IMR-90 (cell line): ENCODE measurements at regions not wholly inside any gene's neighbourhood (a gene's known extent, or its start where the extent isn't known, plus 50 kb on each side); places are given as distances from the start of the nearest gene placed in this dataset.

Source experiments
- ATAC-seq: fragments of 200-7000 bp; cut with Tn5 transposase; 2 replicates; pipeline ENCODE4 v1.9.1; 2020; ENCODE audit warnings: low read depth, mild to moderate bottlenecking, moderate library complexity
- BruUV-seq: library from RNA; stranded (reverse); fragments of 400-500 nt; replicated peaks from 2 replicates; lab custom pipeline; 2021; lab: Mats Ljungman, UMichigan
- CTCF ChIA-PET: fragments of 300-600 bp; formaldehyde crosslinking; extraction: SDS; loops from one replicate; lab custom pipeline; 2021; ENCODE audit warnings: antibody characterized with exemption; lab: Yijun Ruan, JAX
- POLR2A ChIA-PET: fragments of 300-600 bp; sonication (Branson Sonifier 250); formaldehyde crosslinking; loops from one replicate; lab custom pipeline; 2022; ENCODE audit warnings: antibody characterized with exemption; ENCODE audit not compliant: unreplicated experiment; lab: Charles Lee
- DNase-seq: peaks from one replicate; pipeline ENCODE4 v3.0.0; 2013
- H2AFZ ChIP-seq: replicated peaks from 2 replicates; pipeline ENCODE3; 2013; ENCODE audit warnings: low read length, mild to moderate bottlenecking; ENCODE audit not compliant: poor library complexity
- H2AK5ac ChIP-seq: 2 replicates; pipeline ENCODE4 v1.6.1; 2013; ENCODE audit warnings: low read depth, low read length, inconsistent platforms
- H2AK9ac ChIP-seq: replicated peaks from 2 replicates; pipeline ENCODE3; 2013; ENCODE audit warnings: mild to moderate bottlenecking, low read depth, low read length, moderate library complexity; ENCODE audit not compliant: poor library complexity
- H2BK120ac ChIP-seq: 2 replicates; pipeline ENCODE4 v1.6.1; 2013; ENCODE audit warnings: low read depth, low read length, inconsistent platforms
- H2BK15ac ChIP-seq: 3 replicates; pipeline ENCODE4 v1.6.1; 2013; ENCODE audit warnings: low read depth, low read length, inconsistent platforms
- H2BK20ac ChIP-seq: 2 replicates; pipeline ENCODE4 v1.6.1; 2013; ENCODE audit warnings: low read depth, mild to moderate bottlenecking, inconsistent platforms, low read length, moderate library complexity
- H2BK5ac ChIP-seq: 2 replicates; pipeline ENCODE4 v1.6.1; 2013; ENCODE audit warnings: mild to moderate bottlenecking, low read depth, low read length, inconsistent platforms; ENCODE audit not compliant: poor library complexity, severe bottlenecking
- H3K14ac ChIP-seq: replicated peaks from 2 replicates; pipeline ENCODE4 v1.6.1; 2013; ENCODE audit warnings: low read depth, low read length, inconsistent platforms
- H3K18ac ChIP-seq: 2 replicates; pipeline ENCODE4 v1.6.1; 2013; ENCODE audit warnings: low read depth, low read length, control low read depth
- H3K23ac ChIP-seq: 2 replicates; pipeline ENCODE4 v1.6.1; 2013; ENCODE audit warnings: low read depth, low read length, inconsistent platforms
- H3K27ac ChIP-seq: 2 replicates; pipeline ENCODE4 v1.5.1; 2013; ENCODE audit warnings: mild to moderate bottlenecking, control low read depth, low read length; ENCODE audit not compliant: insufficient read depth
- H3K27me3 ChIP-seq: 2 replicates; pipeline ENCODE4 v1.6.1; 2013; ENCODE audit warnings: low read length; ENCODE audit not compliant: control insufficient read depth, insufficient read depth
- H3K36me3 ChIP-seq: 2 replicates; pipeline ENCODE4 v1.6.1; 2013; ENCODE audit warnings: low read length, mixed read lengths; ENCODE audit not compliant: control insufficient read depth, insufficient read depth
- H3K4ac ChIP-seq: 2 replicates; pipeline ENCODE4 v1.6.1; 2013; ENCODE audit warnings: low read depth, low read length, inconsistent platforms
- H3K4me1 ChIP-seq: 2 replicates; pipeline ENCODE4 v1.6.1; 2013; ENCODE audit warnings: low read length, mixed read lengths; ENCODE audit not compliant: control insufficient read depth, insufficient read depth
- H3K4me2 ChIP-seq: 2 replicates; pipeline ENCODE4 v1.6.1; 2013; ENCODE audit warnings: low read depth, mild to moderate bottlenecking, control low read depth, low read length, moderate library complexity
- H3K4me3 ChIP-seq: 2 replicates; pipeline ENCODE4 v1.5.1; 2013; ENCODE audit warnings: low read depth, mild to moderate bottlenecking, control low read depth, low read length, moderate library complexity; ENCODE audit not compliant: insufficient read depth
- H3K56ac ChIP-seq: 2 replicates; pipeline ENCODE4 v1.6.1; 2013; ENCODE audit warnings: low read length, inconsistent platforms; ENCODE audit not compliant: insufficient read depth; ENCODE audit errors: extremely low read depth
- H3K79me1 ChIP-seq, 2 experiments: 2 replicates each; pipeline ENCODE4 v1.6.1; 2013; ENCODE audit warnings: low read length in 2 of 2, inconsistent platforms in 1 of 2, low read depth in 1 of 2
- H3K9ac ChIP-seq: 2 replicates; pipeline ENCODE4 v1.6.1; 2013; ENCODE audit warnings: low read depth, low read length, control low read depth
- H3K9me1 ChIP-seq: 2 replicates; pipeline ENCODE4 v1.6.1; 2013; ENCODE audit warnings: low read length, inconsistent platforms; ENCODE audit not compliant: insufficient read depth
- H3K9me3 ChIP-seq: 2 replicates; pipeline ENCODE4 v1.6.1; 2013; ENCODE audit warnings: low read length; ENCODE audit not compliant: control insufficient read depth, insufficient read depth
- H4K20me1 ChIP-seq: 2 replicates; pipeline ENCODE4 v1.6.1; 2013; ENCODE audit warnings: low read length, inconsistent platforms; ENCODE audit not compliant: insufficient read depth
- H4K5ac ChIP-seq: 2 replicates; pipeline ENCODE4 v1.6.1; 2013; ENCODE audit warnings: mild to moderate bottlenecking, low read depth, low read length, control low read depth
- H4K8ac ChIP-seq, 2 experiments: 2 replicates each; pipeline ENCODE4 v1.6.1; 2013; ENCODE audit warnings: low read depth in 2 of 2, low read length in 2 of 2, control low read depth in 1 of 2, inconsistent platforms in 1 of 2
- H4K91ac ChIP-seq: 2 replicates; pipeline ENCODE4 v1.6.1; 2013; ENCODE audit warnings: low read depth, low read length, inconsistent platforms; ENCODE audit not compliant: insufficient read depth
- BHLHE40 ChIP-seq: fragments of 150-350 bp; IDR thresholded peaks from 2 replicates; pipeline ENCODE4 v1.6.1; 2016; ENCODE audit warnings: mild to moderate bottlenecking, low read depth, low read length
- CEBPB ChIP-seq: IDR thresholded peaks from 2 replicates; pipeline ENCODE4 v1.6.1; 2012; ENCODE audit warnings: low read depth, low read length, improper control_type of control experiment
- CHD1 ChIP-seq: IDR thresholded peaks from 2 replicates; pipeline ENCODE4 v1.6.1; 2012; ENCODE audit warnings: low read depth, low read length, improper control_type of control experiment
- ELK1 ChIP-seq: fragments of 150-350 bp; IDR thresholded peaks from 2 replicates; pipeline ENCODE4 v1.6.1; 2016; ENCODE audit warnings: low read depth, mild to moderate bottlenecking, low read length, moderate library complexity, borderline replicate concordance
- FOS ChIP-seq: fragments of 150-350 bp; IDR thresholded peaks from 2 replicates; pipeline ENCODE4 v1.6.1; 2016; ENCODE audit warnings: low read depth, low read length
- MAFK ChIP-seq: IDR thresholded peaks from 2 replicates; pipeline ENCODE4 v1.6.1; 2012; ENCODE audit warnings: low read depth, low read length, improper control_type of control experiment
- MAZ ChIP-seq: IDR thresholded peaks from 2 replicates; pipeline ENCODE4 v1.6.1; 2012; ENCODE audit warnings: low read depth, mild to moderate bottlenecking, low read length, improper control_type of control experiment, moderate library complexity, borderline replicate concordance
- MXI1 ChIP-seq: IDR thresholded peaks from 2 replicates; pipeline ENCODE4 v1.6.1; 2012; ENCODE audit warnings: low read depth, mild to moderate bottlenecking, low read length, moderate library complexity, borderline replicate concordance
- NFE2L2 ChIP-seq: fragments of 150-350 bp; IDR thresholded peaks from 2 replicates; pipeline ENCODE4 v1.6.1; 2016; ENCODE audit warnings: low read depth, mild to moderate bottlenecking, low read length
- POLR2A ChIP-seq: IDR thresholded peaks from 2 replicates; pipeline ENCODE4 v1.6.1; 2012; ENCODE audit warnings: mild to moderate bottlenecking, low read depth, low read length
- RAD21 ChIP-seq: IDR thresholded peaks from 2 replicates; pipeline ENCODE4 v1.6.1; 2012; ENCODE audit warnings: low read length, improper control_type of control experiment
- RCOR1 ChIP-seq: IDR thresholded peaks from 2 replicates; pipeline ENCODE4 v1.6.1; 2012; ENCODE audit warnings: mild to moderate bottlenecking, low read length, improper control_type of control experiment; ENCODE audit not compliant: insufficient replicate concordance
- SMC3 ChIP-seq: fragments of 150-350 bp; IDR thresholded peaks from 2 replicates; pipeline ENCODE4 v1.6.1; 2016; ENCODE audit warnings: low read depth, mild to moderate bottlenecking, antibody characterized with exemption, low read length, moderate library complexity
- USF2 ChIP-seq: fragments of 150-350 bp; IDR thresholded peaks from 2 replicates; pipeline ENCODE4 v1.6.1; 2017; ENCODE audit warnings: mild to moderate bottlenecking, antibody characterized with exemption, low read length, low read depth
- WGBS, 2 experiments: methylation state at CpG; one replicate each; pipeline versions ENCODE4 v1.1.5 to v1.1.7; 2013; ENCODE audit warnings: missing lambda C conversion rate in 2 of 2; ENCODE audit not compliant: insufficient read length in 1 of 2; ENCODE audit errors: extremely low coverage in 2 of 2; 5-methylcytosine and 5-hydroxymethylcytosine counted together
- dilution Hi-C: fragments of 300-500 bp; cut with HindIII; formaldehyde crosslinking; loops from one replicate; pipeline ENCODE4 v1.14.3; 2018; ENCODE audit warnings: low sequenced_read_pairs; ENCODE audit not compliant: unreplicated experiment
- in situ Hi-C: fragments of 300-500 bp; cut with MboI; formaldehyde crosslinking; loops from 3 replicates; pipeline ENCODE4 v1.14.3; 2019; ENCODE audit warnings: low sequenced_read_pairs, inconsistent platforms, mixed read lengths
- intact Hi-C: fragments of 100-400 bp; cut with micrococcal nuclease; formaldehyde crosslinking; loops from 2 replicates; pipeline ENCODE4 v1.10.0; 2022
- TF ChIP-seq, protein P1 (sequence below): conservative IDR thresholded peaks from 2 replicates; pipeline ENCODE4 v1.5.1; 2012; ENCODE audit warnings: mild to moderate bottlenecking, low read depth, low read length, improper control_type of control experiment

DNA sequence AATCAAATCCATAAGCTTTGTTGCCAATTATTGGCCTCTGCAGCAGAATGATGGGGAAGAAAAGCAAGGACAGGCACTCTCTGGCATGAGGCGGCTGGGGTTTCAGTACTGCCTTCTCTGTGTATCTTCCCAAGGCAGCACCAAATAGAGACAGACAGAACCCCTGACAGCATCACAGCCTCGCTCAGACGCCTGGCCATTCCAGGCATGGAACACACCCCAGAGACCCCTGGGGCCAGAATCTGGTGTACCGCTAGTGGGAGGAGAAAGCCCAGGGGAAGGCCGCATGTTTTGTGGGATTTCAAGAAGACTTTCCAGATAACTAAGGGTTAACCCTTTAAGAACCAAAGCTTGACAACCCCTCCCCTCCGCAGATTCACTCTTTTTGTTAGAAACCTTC lies 282.1 kb downstream of the EN1 start:
- no peaks in the 10 kb centered on the region for H3K9me1 ChIP-seq
- DNase-seq (no peak), ATAC-seq (no peak)
- no peaks in the 10 kb centered on the region; the same call in 1 of the 2 replicates for H3K27me3 ChIP-seq
- no peak overlapping the region for H4K5ac ChIP-seq
- H3K36me3 ChIP-seq, result no peaks in the 10 kb centered on the region
- no peak overlapping the region for H2BK15ac ChIP-seq
- no peak overlapping the region for H2AK5ac ChIP-seq
- ChIA-PET CTCF (no interaction called here), POLR2A (no interaction called here)
- WGBS, 2 experiments, result 60% methylated on average over 1 of the region's 6 CpGs; no CpG with 5 or more reads in 1 of the 2 experiments
- no peaks in the 10 kb centered on the region for H4K20me1 ChIP-seq
- no peak overlapping the region for H2BK120ac ChIP-seq
- no peak overlapping the region for H2AK9ac ChIP-seq
- no peak overlapping the region for H2AFZ ChIP-seq
- no TSS peak for BruUV-seq
- H3K4ac ChIP-seq, result no peak overlapping the region
- H4K8ac ChIP-seq, result no peak overlapping the region
- H3K79me1 ChIP-seq, result no peaks in the 10 kb centered on the region
- no peak overlapping the region for H3K4me3 ChIP-seq
- H3K14ac ChIP-seq, result no peak overlapping the region
- H3K27ac ChIP-seq, result no peak overlapping the region
- no peaks in the 10 kb centered on the region for H3K4me1 ChIP-seq
- no peak overlapping the region for H3K23ac ChIP-seq
- H4K91ac ChIP-seq, result no peak overlapping the region
- TF ChIP-seq NFE2L2, result no peak
- TF ChIP-seq MAZ, result no peak
- no peak for TF ChIP-seq RCOR1
- no peak for TF ChIP-seq FOS
- no peak for TF ChIP-seq CHD1
- no peak for TF ChIP-seq MXI1
- TF ChIP-seq, protein P1, sequence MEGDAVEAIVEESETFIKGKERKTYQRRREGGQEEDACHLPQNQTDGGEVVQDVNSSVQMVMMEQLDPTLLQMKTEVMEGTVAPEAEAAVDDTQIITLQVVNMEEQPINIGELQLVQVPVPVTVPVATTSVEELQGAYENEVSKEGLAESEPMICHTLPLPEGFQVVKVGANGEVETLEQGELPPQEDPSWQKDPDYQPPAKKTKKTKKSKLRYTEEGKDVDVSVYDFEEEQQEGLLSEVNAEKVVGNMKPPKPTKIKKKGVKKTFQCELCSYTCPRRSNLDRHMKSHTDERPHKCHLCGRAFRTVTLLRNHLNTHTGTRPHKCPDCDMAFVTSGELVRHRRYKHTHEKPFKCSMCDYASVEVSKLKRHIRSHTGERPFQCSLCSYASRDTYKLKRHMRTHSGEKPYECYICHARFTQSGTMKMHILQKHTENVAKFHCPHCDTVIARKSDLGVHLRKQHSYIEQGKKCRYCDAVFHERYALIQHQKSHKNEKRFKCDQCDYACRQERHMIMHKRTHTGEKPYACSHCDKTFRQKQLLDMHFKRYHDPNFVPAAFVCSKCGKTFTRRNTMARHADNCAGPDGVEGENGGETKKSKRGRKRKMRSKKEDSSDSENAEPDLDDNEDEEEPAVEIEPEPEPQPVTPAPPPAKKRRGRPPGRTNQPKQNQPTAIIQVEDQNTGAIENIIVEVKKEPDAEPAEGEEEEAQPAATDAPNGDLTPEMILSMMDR, result no peak
- no peak for TF ChIP-seq CEBPB
- TF ChIP-seq POLR2A, result no peak
- TF ChIP-seq BHLHE40, result no peak
- TF ChIP-seq RAD21, result no peak
- TF ChIP-seq USF2, result no peak
- no peak for TF ChIP-seq SMC3
- TF ChIP-seq MAFK, result no peak
- no peak for TF ChIP-seq ELK1
- in situ Hi-C loops, result no loop called here
- no peak overlapping the region for H2BK20ac ChIP-seq
- no peak overlapping the region for H3K56ac ChIP-seq
- no peaks in the 10 kb centered on the region for H3K9me3 ChIP-seq
- H2BK5ac ChIP-seq, result no peak overlapping the region
- dilution Hi-C loops, result no loop called here
- intact Hi-C loops, result no loop called here
- no peak overlapping the region for H3K4me2 ChIP-seq
- no peak overlapping the region for H3K18ac ChIP-seq
- no peak overlapping the region for H3K9ac ChIP-seq
